ENCODE measurements at regions not wholly inside any gene's neighbourhood (a gene's known extent, or its start where the extent isn't known, plus 50 kb on each side); places are given as distances from the start of the nearest gene placed in this dataset.
"Not testable (repeated sequence)": the region's sequence is repeated elsewhere in the genome, so short reads cannot be mapped to it uniquely, and the experiment has no call there.

- Histone ChIP-seq H3K4me3 (ENCODE audit: insufficient read depth, low read depth, low read length) (no peak overlapping the region), H3K79me2 (ENCODE audit: insufficient read depth, low read length) (no peaks in the 10 kb centered on the region), H3K4me2 (ENCODE audit: low read length) (no peak overlapping the region), H3K9me3 (ENCODE audit: insufficient read depth, low read depth, low read length) (no peaks in the 10 kb centered on the region), H3K36me3 (ENCODE audit: insufficient read depth, low read length) (no peaks in the 10 kb centered on the region), H3K27me3 (ENCODE audit: insufficient read depth, low read length) (no peaks in the 10 kb centered on the region), H3K4me1 (ENCODE audit: insufficient read depth, low read length) (no peaks in the 10 kb centered on the region), H3K27ac (ENCODE audit: low read depth, low read length) (no peak overlapping the region), H4K20me1 (ENCODE audit: insufficient read depth, low read length) (no peaks in the 10 kb centered on the region), H2AFZ (ENCODE audit: low read depth, low read length) (no peak overlapping the region), H3K9ac (ENCODE audit: low read length) (no peak overlapping the region)
- Mint-ChIP-seq H3K9me3 (ENCODE audit: unreplicated experiment) (no peaks in the 10 kb centered on the region), H3K36me3 (ENCODE audit: low read depth, unreplicated experiment) (no peaks in the 10 kb centered on the region), H3K27ac (ENCODE audit: unreplicated experiment) (no peak overlapping the region), H3K4me3 (ENCODE audit: unreplicated experiment) (no peak overlapping the region), H3K4me1 (ENCODE audit: low read depth, unreplicated experiment) (no peaks in the 10 kb centered on the region), H3K27me3 (ENCODE audit: low read depth, unreplicated experiment) (no peaks in the 10 kb centered on the region)
- DNase-seq (ENCODE audit: low read depth) = no peak
- TF ChIP-seq EZH2 (IDR thresholded peaks at IDR 0.05; ENCODE audit: insufficient read depth, low read length) = no peak
- TF ChIP-seq, protein P1, sequence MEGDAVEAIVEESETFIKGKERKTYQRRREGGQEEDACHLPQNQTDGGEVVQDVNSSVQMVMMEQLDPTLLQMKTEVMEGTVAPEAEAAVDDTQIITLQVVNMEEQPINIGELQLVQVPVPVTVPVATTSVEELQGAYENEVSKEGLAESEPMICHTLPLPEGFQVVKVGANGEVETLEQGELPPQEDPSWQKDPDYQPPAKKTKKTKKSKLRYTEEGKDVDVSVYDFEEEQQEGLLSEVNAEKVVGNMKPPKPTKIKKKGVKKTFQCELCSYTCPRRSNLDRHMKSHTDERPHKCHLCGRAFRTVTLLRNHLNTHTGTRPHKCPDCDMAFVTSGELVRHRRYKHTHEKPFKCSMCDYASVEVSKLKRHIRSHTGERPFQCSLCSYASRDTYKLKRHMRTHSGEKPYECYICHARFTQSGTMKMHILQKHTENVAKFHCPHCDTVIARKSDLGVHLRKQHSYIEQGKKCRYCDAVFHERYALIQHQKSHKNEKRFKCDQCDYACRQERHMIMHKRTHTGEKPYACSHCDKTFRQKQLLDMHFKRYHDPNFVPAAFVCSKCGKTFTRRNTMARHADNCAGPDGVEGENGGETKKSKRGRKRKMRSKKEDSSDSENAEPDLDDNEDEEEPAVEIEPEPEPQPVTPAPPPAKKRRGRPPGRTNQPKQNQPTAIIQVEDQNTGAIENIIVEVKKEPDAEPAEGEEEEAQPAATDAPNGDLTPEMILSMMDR (IDR thresholded peaks at IDR 0.05; ENCODE audit: insufficient read depth, low read depth, low read length) = no peak
- FAIRE-seq = no peak
Observed at GRCh38 chr4:43651991-43652390, 759.5 kb downstream of the GRXCR1 start.

GRCh38 chr4:43659547-43659946 is 767.0 kb downstream of the GRXCR1 start:
- H3K36me3 Mint-ChIP-seq (ENCODE audit: low read depth, unreplicated experiment); H3K4me1 Mint-ChIP-seq (ENCODE audit: low read depth, unreplicated experiment); FAIRE-seq: not testable (repeated sequence)

GRCh38 chr4:43672265-43672885 is 776.2 kb downstream of the KCTD8 start:
- not testable (repeated sequence) for H3K36me3 Mint-ChIP-seq (ENCODE audit: low read depth, unreplicated experiment); H3K9me3 Mint-ChIP-seq (ENCODE audit: unreplicated experiment); H3K4me1 Mint-ChIP-seq (ENCODE audit: low read depth, unreplicated experiment); H2AFZ ChIP-seq (ENCODE audit: low read depth, low read length); H3K27ac Mint-ChIP-seq (ENCODE audit: unreplicated experiment); H3K79me2 ChIP-seq (ENCODE audit: insufficient read depth, low read length); H4K20me1 ChIP-seq (ENCODE audit: insufficient read depth, low read length); H3K27me3 Mint-ChIP-seq (ENCODE audit: low read depth, unreplicated experiment); DNase-seq (ENCODE audit: low read depth); H3K36me3 ChIP-seq (ENCODE audit: insufficient read depth, low read length); H3K4me3 Mint-ChIP-seq (ENCODE audit: unreplicated experiment); H3K4me3 ChIP-seq (ENCODE audit: insufficient read depth, low read depth, low read length); FAIRE-seq; H3K27ac ChIP-seq (ENCODE audit: low read depth, low read length); H3K9ac ChIP-seq (ENCODE audit: low read length); H3K27me3 ChIP-seq (ENCODE audit: insufficient read depth, low read length); H3K4me1 ChIP-seq (ENCODE audit: insufficient read depth, low read length); H3K4me2 ChIP-seq (ENCODE audit: low read length); H3K9me3 ChIP-seq (ENCODE audit: insufficient read depth, low read depth, low read length)

More at GRCh38 chr4:43659547-43659946, 767.0 kb downstream of the GRXCR1 start:
- not testable (repeated sequence) for H3K4me3 ChIP-seq (ENCODE audit: insufficient read depth, low read depth, low read length); H3K27ac Mint-ChIP-seq (ENCODE audit: unreplicated experiment); H3K9me3 ChIP-seq (ENCODE audit: insufficient read depth, low read depth, low read length); H3K27ac ChIP-seq (ENCODE audit: low read depth, low read length); H3K4me1 ChIP-seq (ENCODE audit: insufficient read depth, low read length); H3K4me2 ChIP-seq (ENCODE audit: low read length); H3K27me3 ChIP-seq (ENCODE audit: insufficient read depth, low read length); DNase-seq (ENCODE audit: low read depth); H3K4me3 Mint-ChIP-seq (ENCODE audit: unreplicated experiment); H3K27me3 Mint-ChIP-seq (ENCODE audit: low read depth, unreplicated experiment); H2AFZ ChIP-seq (ENCODE audit: low read depth, low read length); H3K79me2 ChIP-seq (ENCODE audit: insufficient read depth, low read length); H3K36me3 ChIP-seq (ENCODE audit: insufficient read depth, low read length); H3K9me3 Mint-ChIP-seq (ENCODE audit: unreplicated experiment); H4K20me1 ChIP-seq (ENCODE audit: insufficient read depth, low read length); H3K9ac ChIP-seq (ENCODE audit: low read length)
